Osteocyte (in vitro differentiated cells): ENCODE measurements at regions not wholly inside any gene's neighbourhood (a gene's known extent, or its start where the extent isn't known, plus 50 kb on each side); places are given as distances from the start of the nearest gene placed in this dataset.

ENCODE experiments used
- DNase-seq: peaks from one replicate; pipeline ENCODE4 v3.0.0; 2021; ENCODE audit warnings: mixed read lengths; ENCODE audit not compliant: unreplicated experiment; ENCODE audit errors: extremely low spot score
- H3K27ac Mint-ChIP-seq: one replicate; pipeline ENCODE4 v1.8.0; 2021; ENCODE audit warnings: mild to moderate bottlenecking, mixed read lengths; ENCODE audit not compliant: unreplicated experiment
- H3K27me3 Mint-ChIP-seq: one replicate; pipeline ENCODE4 v1.8.0; 2021; ENCODE audit warnings: mixed read lengths; ENCODE audit not compliant: unreplicated experiment
- H3K36me3 Mint-ChIP-seq: one replicate; pipeline ENCODE4 v1.8.0; 2021; ENCODE audit warnings: mixed read lengths; ENCODE audit not compliant: unreplicated experiment
- H3K4me1 Mint-ChIP-seq: one replicate; pipeline ENCODE4 v1.8.0; 2021; ENCODE audit warnings: mixed read lengths; ENCODE audit not compliant: unreplicated experiment
- H3K4me3 Mint-ChIP-seq: one replicate; pipeline ENCODE4 v1.8.0; 2021; ENCODE audit warnings: mild to moderate bottlenecking, moderate library complexity, mixed read lengths; ENCODE audit not compliant: unreplicated experiment
- H3K9me3 Mint-ChIP-seq: one replicate; pipeline ENCODE4 v1.8.0; 2021; ENCODE audit warnings: mixed read lengths; ENCODE audit not compliant: unreplicated experiment
- TF ChIP-seq, protein P1 (sequence below): fragments of 200-600 bp; sonication (generic); IDR thresholded peaks from 2 replicates; pipeline ENCODE4 v1.5.0; 2021; ENCODE audit warnings: antibody characterized with exemption, mild to moderate bottlenecking, moderate library complexity

DNA sequence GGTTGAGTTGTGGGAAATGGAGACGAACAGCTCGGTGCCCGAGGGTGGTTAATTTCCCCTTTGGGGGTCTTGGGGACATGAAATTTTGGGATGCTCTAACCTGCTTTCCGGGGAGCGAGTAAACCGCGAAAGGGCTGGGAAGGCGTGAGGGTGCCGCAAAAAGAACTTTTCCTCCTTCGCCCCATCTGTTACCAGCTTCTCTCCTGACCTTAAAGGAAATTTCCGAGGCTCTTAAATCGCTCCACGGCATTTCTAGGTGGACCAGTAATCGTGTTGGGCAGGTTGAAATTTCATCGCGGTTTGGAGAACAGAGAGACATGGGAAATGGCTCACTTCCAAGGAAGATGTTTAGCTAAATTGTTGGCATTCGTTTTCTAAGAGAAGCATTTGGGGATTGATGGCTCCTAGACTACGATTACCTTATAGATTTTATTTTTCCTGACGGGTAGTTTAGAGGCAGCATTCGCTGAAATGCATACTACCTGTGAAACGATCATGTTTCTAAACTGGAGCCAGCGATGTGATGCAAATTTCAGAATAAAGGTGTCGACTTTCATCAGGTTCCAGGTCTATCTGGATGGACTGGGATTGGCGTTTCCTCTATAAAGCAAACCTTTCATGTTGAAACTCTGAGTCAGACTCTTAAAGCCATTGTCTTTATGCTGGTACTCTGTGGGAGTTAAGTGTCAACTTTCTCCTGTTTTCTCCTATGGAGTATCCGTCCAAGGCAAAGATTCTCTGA lies 414.5 kb downstream of the PCNX1 start:
- Mint-ChIP-seq H3K36me3 (peaks cover 4% of the 10 kb centered on the region), H3K27ac (peak overlapping the region; percentile 95), H3K9me3 (no peaks in the 10 kb centered on the region), H3K4me3 (peak overlapping the region; percentile 94), H3K27me3 (no peaks in the 10 kb centered on the region), H3K4me1 (peaks cover 44% of the 10 kb centered on the region)
- TF ChIP-seq, protein P1, sequence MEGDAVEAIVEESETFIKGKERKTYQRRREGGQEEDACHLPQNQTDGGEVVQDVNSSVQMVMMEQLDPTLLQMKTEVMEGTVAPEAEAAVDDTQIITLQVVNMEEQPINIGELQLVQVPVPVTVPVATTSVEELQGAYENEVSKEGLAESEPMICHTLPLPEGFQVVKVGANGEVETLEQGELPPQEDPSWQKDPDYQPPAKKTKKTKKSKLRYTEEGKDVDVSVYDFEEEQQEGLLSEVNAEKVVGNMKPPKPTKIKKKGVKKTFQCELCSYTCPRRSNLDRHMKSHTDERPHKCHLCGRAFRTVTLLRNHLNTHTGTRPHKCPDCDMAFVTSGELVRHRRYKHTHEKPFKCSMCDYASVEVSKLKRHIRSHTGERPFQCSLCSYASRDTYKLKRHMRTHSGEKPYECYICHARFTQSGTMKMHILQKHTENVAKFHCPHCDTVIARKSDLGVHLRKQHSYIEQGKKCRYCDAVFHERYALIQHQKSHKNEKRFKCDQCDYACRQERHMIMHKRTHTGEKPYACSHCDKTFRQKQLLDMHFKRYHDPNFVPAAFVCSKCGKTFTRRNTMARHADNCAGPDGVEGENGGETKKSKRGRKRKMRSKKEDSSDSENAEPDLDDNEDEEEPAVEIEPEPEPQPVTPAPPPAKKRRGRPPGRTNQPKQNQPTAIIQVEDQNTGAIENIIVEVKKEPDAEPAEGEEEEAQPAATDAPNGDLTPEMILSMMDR, result no peak
- no peak for DNase-seq

DNA sequence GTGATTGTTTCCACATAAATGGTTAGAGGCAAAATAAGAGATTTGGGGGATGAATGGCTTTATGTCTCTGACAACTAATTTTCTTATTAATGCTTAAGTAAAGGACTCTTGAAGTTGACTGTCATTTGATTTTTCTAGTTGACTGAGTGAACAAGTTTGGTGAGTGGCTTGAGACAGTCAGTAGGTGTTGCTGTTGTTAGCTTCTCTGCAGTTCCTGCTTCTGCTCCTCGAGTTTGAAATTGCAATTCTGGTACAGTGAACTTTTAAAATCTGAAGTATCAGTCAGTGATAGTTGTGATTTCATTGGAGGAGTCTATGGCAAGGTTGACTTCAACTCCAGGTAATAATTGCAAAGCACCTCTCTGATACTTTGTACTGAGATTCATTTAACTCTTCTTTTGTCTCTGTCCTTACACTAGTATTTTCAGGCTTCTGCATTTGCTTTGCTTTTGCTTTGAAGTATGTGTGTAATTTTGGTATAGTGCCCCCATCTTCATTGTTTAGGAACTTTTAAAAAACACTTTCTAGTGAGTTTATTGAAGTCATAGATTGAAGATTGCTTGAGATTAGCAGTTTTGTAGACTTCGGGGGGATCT lies 415.5 kb downstream of the PCNX1 start:
- peaks cover 46% of the 10 kb centered on the region for H3K4me1 Mint-ChIP-seq
- H3K4me3 Mint-ChIP-seq, result peak overlapping the region; percentile 94
- H3K36me3 Mint-ChIP-seq, result peaks cover 4% of the 10 kb centered on the region
- H3K9me3 Mint-ChIP-seq, result no peaks in the 10 kb centered on the region
- no peaks in the 10 kb centered on the region for H3K27me3 Mint-ChIP-seq
- TF ChIP-seq, protein P1, result peak; percentile 79
- H3K27ac Mint-ChIP-seq, result peak overlapping the region; percentile 95
- DNase-seq, result no peak

DNA sequence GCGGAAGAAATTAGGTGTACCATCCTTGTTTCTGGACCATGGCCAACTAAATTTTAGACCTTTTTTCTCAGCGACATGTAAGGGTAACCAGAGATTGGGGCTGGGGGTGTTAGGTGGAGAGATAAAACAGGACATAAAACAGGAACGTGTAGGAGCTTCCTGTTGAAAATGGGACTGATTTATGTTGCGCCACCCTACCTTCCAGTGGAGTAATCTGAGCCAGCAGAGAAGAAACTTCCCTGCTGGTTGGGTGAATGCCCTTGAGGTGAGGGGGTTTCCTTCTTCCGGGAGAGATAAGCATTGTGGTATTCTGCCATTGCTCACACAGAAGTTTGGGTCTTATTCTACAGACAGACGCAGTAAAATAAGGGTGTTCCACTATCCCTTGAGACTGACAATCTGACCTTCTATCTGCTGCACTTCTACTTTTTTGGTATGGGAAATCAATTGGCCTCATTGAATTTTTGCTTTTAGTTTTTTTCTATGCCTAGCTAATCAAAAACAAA lies 417.6 kb downstream of the PCNX1 start:
- Mint-ChIP-seq H3K9me3 (peaks cover 3% of the 10 kb centered on the region), H3K4me1 (peaks cover 49% of the 10 kb centered on the region), H3K27ac (peak overlapping the region; percentile 38), H3K36me3 (peaks cover 7% of the 10 kb centered on the region), H3K27me3 (no peaks in the 10 kb centered on the region), H3K4me3 (no peak overlapping the region)
- TF ChIP-seq, protein P1, result no peak
- no peak for DNase-seq

DNA sequence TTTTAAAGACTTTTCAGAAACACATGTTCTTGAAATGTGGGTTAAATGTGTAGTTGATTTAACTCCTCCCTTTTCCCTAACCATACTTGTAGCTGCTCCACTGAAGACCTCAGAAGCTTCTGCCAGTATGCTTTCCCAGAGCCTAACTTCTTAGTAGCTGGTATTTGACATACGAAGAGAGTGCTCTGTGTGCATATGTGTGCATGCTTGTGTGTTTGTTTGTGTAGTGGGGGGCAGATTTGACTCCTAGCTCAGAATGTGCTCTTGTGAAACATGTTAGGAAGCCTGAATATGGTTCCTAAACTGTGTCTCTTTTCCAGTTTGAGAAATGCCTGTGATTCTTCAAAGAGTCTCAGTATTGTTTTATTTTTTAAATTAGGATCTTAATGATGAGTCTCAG lies 420.4 kb downstream of the PCNX1 start:
- Mint-ChIP-seq H3K36me3 (peaks cover 12% of the 10 kb centered on the region), H3K4me1 (peaks cover 51% of the 10 kb centered on the region), H3K27ac (peak overlapping the region; percentile 13), H3K4me3 (no peak overlapping the region), H3K27me3 (no peaks in the 10 kb centered on the region), H3K9me3 (peaks cover 3% of the 10 kb centered on the region)
- TF ChIP-seq, protein P1, result no peak
- DNase-seq, result no peak

DNA sequence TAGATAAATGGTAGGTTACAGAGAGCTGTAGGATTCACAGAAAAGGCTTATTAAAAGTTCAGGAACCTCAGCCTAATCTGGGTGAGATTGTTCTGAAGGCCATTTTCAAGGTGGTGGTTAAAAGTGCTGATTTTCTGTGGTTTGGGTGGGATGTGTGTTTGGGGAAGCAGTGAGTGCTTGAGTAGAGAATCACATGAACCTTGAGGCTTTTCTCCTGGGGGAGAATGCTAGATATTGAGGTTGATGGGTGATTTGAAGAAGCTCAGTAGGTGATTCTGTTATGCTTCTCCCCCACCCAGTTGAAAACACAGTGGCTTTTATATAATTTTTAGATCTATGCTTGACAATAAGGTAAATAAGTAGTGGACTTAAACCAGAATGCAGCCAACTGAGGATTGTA lies 420.9 kb downstream of the PCNX1 start:
- Mint-ChIP-seq H3K36me3 (peaks cover 12% of the 10 kb centered on the region), H3K4me3 (no peak overlapping the region), H3K27me3 (no peaks in the 10 kb centered on the region), H3K9me3 (peaks cover 3% of the 10 kb centered on the region), H3K27ac (peak overlapping the region; percentile 13), H3K4me1 (peaks cover 46% of the 10 kb centered on the region)
- no peak for DNase-seq
- TF ChIP-seq, protein P1, result no peak
